Omental fat pad (tissue), 3 donors: ENCODE measurements at regions not wholly inside any gene's neighbourhood (a gene's known extent, or its start where the extent isn't known, plus 50 kb on each side); places are given as distances from the start of the nearest gene placed in this dataset.

ENCODE experiments used
- ATAC-seq: fragments of 150-250 bp; one replicate; pipeline ENCODE4 v1.9.1; 2016; ENCODE audit warnings: mild to moderate bottlenecking, moderate library complexity; ENCODE audit not compliant: low FRiP score
- DNase-seq: peaks from one replicate; pipeline ENCODE4 v3.0.0-alpha.2; 2019; ENCODE audit warnings: low spot score
- CTCF ChIP-seq, 3 donors: fragments of 450-650 bp; IDR thresholded peaks; one replicate each; pipeline ENCODE4 v1.5.1; 2016 to 2017; ENCODE audit warnings: antibody characterized with exemption in 3 of 3, mild to moderate bottlenecking in 3 of 3, moderate library complexity in 2 of 3

- no peak for ATAC-seq
- TF ChIP-seq CTCF (IDR thresholded peaks at IDR 0.05), result no peak
- no peak for DNase-seq
Measured at GRCh38 chr11:69966910-69967483, 111.1 kb upstream of the ANO1 start.

DNA sequence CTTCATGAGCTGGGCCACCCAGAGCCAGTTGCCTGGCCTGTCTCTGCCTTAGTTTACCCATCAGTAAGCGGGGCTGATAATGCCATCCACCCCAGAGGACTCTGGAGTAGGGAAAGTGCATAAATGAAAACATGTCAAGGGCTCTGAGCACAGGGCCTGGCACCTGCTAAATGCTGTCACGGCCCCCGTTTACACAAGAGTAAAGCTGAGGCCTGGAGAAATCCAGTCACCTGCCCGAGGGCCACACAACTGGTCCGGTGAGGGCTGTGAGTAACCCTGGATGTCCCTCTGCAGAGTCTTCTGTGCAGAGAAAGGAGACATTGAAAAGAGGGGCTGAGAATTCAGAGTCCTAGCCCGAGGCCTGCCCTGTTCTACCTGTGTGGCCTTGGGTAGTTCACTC, 110.6 kb upstream of the ANO1 start:
- ATAC-seq (no peak), DNase-seq (no peak)
- TF ChIP-seq CTCF (IDR thresholded peaks at IDR 0.05), result no peak

- no peak for ATAC-seq
- no peak for DNase-seq
- TF ChIP-seq CTCF (IDR thresholded peaks at IDR 0.05), result no peak
Measured at GRCh38 chr11:69968396-69969347, 109.4 kb upstream of the ANO1 start.

GRCh38 chr11:69969890-69970784, 108.0 kb upstream of the ANO1 start:
- no peak for ATAC-seq
- TF ChIP-seq CTCF (IDR thresholded peaks at IDR 0.05), result no peak
- no peak for DNase-seq

GRCh38 chr11:69970785-69971535, 107.2 kb upstream of the ANO1 start:
- no peak for DNase-seq
- TF ChIP-seq CTCF (IDR thresholded peaks at IDR 0.05), result no peak
- no peak for ATAC-seq

DNA sequence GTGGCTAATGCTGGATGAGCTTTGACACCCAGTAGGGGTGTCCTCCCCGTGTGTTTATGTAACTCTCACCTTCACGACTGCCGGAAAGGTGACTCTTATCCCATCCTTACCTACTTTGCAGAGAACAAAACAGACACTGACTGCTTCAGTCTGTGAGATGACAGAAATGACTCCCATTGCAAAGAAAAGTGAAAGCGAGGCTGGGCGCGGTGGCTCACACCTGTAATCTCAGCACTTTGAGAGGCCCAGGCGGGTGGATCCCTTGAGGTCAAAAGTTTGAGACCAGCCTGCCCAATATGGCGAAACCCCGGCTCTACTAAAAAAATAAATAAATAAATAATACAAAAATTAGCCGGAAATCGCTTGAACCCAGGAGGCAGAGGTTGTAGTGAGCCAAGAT, 106.4 kb upstream of the ANO1 start:
- ATAC-seq, result no peak
- DNase-seq, result no peak
- no peak for TF ChIP-seq CTCF (IDR thresholded peaks at IDR 0.05)
